ENCODE measurements at regions not wholly inside any gene's neighbourhood (a gene's known extent, or its start where the extent isn't known, plus 50 kb on each side); places are given as distances from the start of the nearest gene placed in this dataset.

- no peak for DNase-seq (ENCODE audit: low read depth)
Observed at GRCh38 chr1:184322253-184322652, 64.6 kb upstream of the C1orf21 start.

GRCh38 chr1:184324972-184325371 lies 61.9 kb upstream of the C1orf21 start:
- no peak for DNase-seq (ENCODE audit: low read depth)

GRCh38 chr1:184326278-184326677 lies 60.6 kb upstream of the C1orf21 start:
- no peak for DNase-seq (ENCODE audit: low read depth)

- no peak for DNase-seq (ENCODE audit: low read depth)
Observed at GRCh38 chr1:184329245-184329953, 57.4 kb upstream of the C1orf21 start.

GRCh38 chr1:184329962-184330868 lies 56.6 kb upstream of the C1orf21 start:
- DNase-seq (ENCODE audit: low read depth), result no peak

- DNase-seq (ENCODE audit: low read depth), result no peak
Observed at GRCh38 chr1:184330875-184331274, 56.0 kb upstream of the C1orf21 start.
